MCF 10A (cell line): ENCODE measurements at regions not wholly inside any gene's neighbourhood (a gene's known extent, or its start where the extent isn't known, plus 50 kb on each side); places are given as distances from the start of the nearest gene placed in this dataset.
"Not testable (repeated sequence)": the region's sequence is repeated elsewhere in the genome, so short reads cannot be mapped to it uniquely, and the experiment has no call there.

ENCODE experiments used
- BruUV-seq: library from RNA; stranded (reverse); fragments of 400-500 nt; replicated peaks from 2 replicates; lab custom pipeline; 2021; lab: Mats Ljungman, UMichigan
- CTCF ChIA-PET: fragments of 300-600 bp; sonication (Branson Sonifier 250); formaldehyde crosslinking; extraction: SDS; loops from one replicate; lab custom pipeline; 2021; ENCODE audit warnings: antibody characterized with exemption, inconsistent platforms; lab: Yijun Ruan, JAX
- POLR2A ChIA-PET: fragments of 300-600, 350-650 bp; sonication (Branson Sonifier 250); formaldehyde crosslinking; extraction: SDS; loops from one replicate; lab custom pipeline; 2020; ENCODE audit warnings: antibody characterized with exemption, inconsistent platforms; lab: Yijun Ruan, JAX
- DNase-seq: peaks from one replicate; pipeline ENCODE4 v3.0.0-alpha.2; 2018; ENCODE audit not compliant: unreplicated experiment
- H3K27ac Mint-ChIP-seq: one replicate; pipeline ENCODE4 v1.8.0; 2022; ENCODE audit warnings: mild to moderate bottlenecking, low read depth, mixed read lengths; ENCODE audit not compliant: unreplicated experiment
- H3K27me3 Mint-ChIP-seq: one replicate; pipeline ENCODE4 v1.8.0; 2022; ENCODE audit warnings: mixed read lengths; ENCODE audit not compliant: insufficient read depth, unreplicated experiment
- H3K36me3 Mint-ChIP-seq: one replicate; pipeline ENCODE4 v1.8.0; 2022; ENCODE audit warnings: mild to moderate bottlenecking, moderate library complexity, mixed read lengths; ENCODE audit not compliant: insufficient read depth, unreplicated experiment
- H3K4me1 Mint-ChIP-seq: one replicate; pipeline ENCODE4 v1.8.0; 2022; ENCODE audit warnings: mixed read lengths; ENCODE audit not compliant: insufficient read depth, unreplicated experiment
- H3K4me3 Mint-ChIP-seq: one replicate; pipeline ENCODE4 v1.8.0; 2022; ENCODE audit warnings: mild to moderate bottlenecking, moderate library complexity, mixed read lengths; ENCODE audit not compliant: unreplicated experiment
- H3K9me3 Mint-ChIP-seq: one replicate; pipeline ENCODE4 v1.8.0; 2022; ENCODE audit warnings: mixed read lengths; ENCODE audit not compliant: unreplicated experiment
- intact Hi-C: fragments of 100-400 bp; cut with micrococcal nuclease; formaldehyde crosslinking; loops from 2 replicates; pipeline ENCODE4 v1.14.1; 2022
- TF ChIP-seq, protein P1 (sequence below): fragments of 200-600 bp; IDR thresholded peaks from one replicate; pipeline ENCODE4 v1.8.0; 2022; ENCODE audit warnings: antibody characterized with exemption, mild to moderate bottlenecking; ENCODE audit not compliant: unreplicated experiment

- Mint-ChIP-seq H3K4me1 (peaks cover 4% of the 10 kb centered on the region), H3K9me3 (no peaks in the 10 kb centered on the region), H3K4me3 (no peak overlapping the region), H3K27ac (no peak overlapping the region), H3K36me3 (no peaks in the 10 kb centered on the region), H3K27me3 (peaks cover 12% of the 10 kb centered on the region)
- ChIA-PET CTCF (interaction anchor here (0.5 to 2.6 kb wide), 6 partner anchors 10 to 994 kb away, joined by 3 to 11 read pairs (median 3); no protein-coding TSS in a partner anchor), POLR2A (no interaction called here)
- TF ChIP-seq, protein P1, sequence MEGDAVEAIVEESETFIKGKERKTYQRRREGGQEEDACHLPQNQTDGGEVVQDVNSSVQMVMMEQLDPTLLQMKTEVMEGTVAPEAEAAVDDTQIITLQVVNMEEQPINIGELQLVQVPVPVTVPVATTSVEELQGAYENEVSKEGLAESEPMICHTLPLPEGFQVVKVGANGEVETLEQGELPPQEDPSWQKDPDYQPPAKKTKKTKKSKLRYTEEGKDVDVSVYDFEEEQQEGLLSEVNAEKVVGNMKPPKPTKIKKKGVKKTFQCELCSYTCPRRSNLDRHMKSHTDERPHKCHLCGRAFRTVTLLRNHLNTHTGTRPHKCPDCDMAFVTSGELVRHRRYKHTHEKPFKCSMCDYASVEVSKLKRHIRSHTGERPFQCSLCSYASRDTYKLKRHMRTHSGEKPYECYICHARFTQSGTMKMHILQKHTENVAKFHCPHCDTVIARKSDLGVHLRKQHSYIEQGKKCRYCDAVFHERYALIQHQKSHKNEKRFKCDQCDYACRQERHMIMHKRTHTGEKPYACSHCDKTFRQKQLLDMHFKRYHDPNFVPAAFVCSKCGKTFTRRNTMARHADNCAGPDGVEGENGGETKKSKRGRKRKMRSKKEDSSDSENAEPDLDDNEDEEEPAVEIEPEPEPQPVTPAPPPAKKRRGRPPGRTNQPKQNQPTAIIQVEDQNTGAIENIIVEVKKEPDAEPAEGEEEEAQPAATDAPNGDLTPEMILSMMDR = no peak
- DNase-seq = no peak
- intact Hi-C loops = no loop called here
- no TSS peak for BruUV-seq
Observed at GRCh38 chr5:15103130-15103529, 231.6 kb upstream of the ANKH start.

DNA sequence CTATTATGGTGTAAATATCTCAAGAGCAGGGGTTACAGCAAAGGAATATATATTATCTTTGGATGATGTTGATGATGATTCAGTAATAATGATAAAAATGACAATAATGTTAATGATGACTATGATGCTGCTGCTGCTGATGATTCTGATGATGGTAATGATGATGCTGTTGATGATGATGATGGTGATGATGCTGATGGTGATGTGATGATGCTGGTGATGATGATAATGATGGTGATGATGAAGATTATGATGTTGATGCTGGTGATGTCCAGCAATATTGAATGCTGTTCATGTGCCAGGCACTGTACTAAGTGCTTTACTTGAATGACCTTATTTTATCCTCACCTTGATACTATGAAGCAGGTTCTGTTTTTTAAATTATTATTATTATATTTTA lies 226.0 kb upstream of the ANKH start:
- no peaks in the 10 kb centered on the region for H3K36me3 Mint-ChIP-seq
- no peak overlapping the region for H3K27ac Mint-ChIP-seq
- intact Hi-C loops = no loop called here
- TF ChIP-seq, protein P1 = no peak
- H3K9me3 Mint-ChIP-seq = no peaks in the 10 kb centered on the region
- ChIA-PET POLR2A (no interaction called here), CTCF (interaction anchor here (0.8 kb wide), 1 partner anchor 15 kb away, joined by 3 read pairs; no protein-coding TSS in a partner anchor)
- no peak for DNase-seq
- no TSS peak for BruUV-seq
- peaks cover 4% of the 10 kb centered on the region for H3K4me1 Mint-ChIP-seq
- H3K4me3 Mint-ChIP-seq = no peak overlapping the region
- peaks cover 12% of the 10 kb centered on the region for H3K27me3 Mint-ChIP-seq

GRCh38 chr5:15096686-15097085 lies 225.1 kb upstream of the ANKH start:
- POLR2A ChIA-PET, H3K36me3 Mint-ChIP-seq, BruUV-seq, DNase-seq, H3K9me3 Mint-ChIP-seq, intact Hi-C loops, H3K4me1 Mint-ChIP-seq, H3K4me3 Mint-ChIP-seq, H3K27ac Mint-ChIP-seq: not testable (repeated sequence)
- H3K27me3 Mint-ChIP-seq = peaks cover 12% of the 10 kb centered on the region
- CTCF ChIA-PET = interaction anchor here (0.6 kb wide), 1 partner anchor 418 kb away, joined by 4 read pairs; no protein-coding TSS in a partner anchor

GRCh38 chr5:15092801-15093200 lies 221.2 kb upstream of the ANKH start:
- no peaks in the 10 kb centered on the region for H3K4me1 Mint-ChIP-seq
- TF ChIP-seq, protein P1 = no peak
- no peak overlapping the region for H3K4me3 Mint-ChIP-seq
- no peaks in the 10 kb centered on the region for H3K27me3 Mint-ChIP-seq
- intact Hi-C loops = no loop called here
- no peaks in the 10 kb centered on the region for H3K9me3 Mint-ChIP-seq
- POLR2A ChIA-PET = no interaction called here
- no TSS peak for BruUV-seq
- H3K36me3 Mint-ChIP-seq = no peaks in the 10 kb centered on the region
- H3K27ac Mint-ChIP-seq = no peak overlapping the region
- CTCF ChIA-PET = interaction anchor here (0.6 kb wide), 1 partner anchor 36 kb away, joined by 4 read pairs; no protein-coding TSS in a partner anchor
- no peak for DNase-seq
